RWPE1 (cell line): ENCODE measurements at regions not wholly inside any gene's neighbourhood (a gene's known extent, or its start where the extent isn't known, plus 50 kb on each side); places are given as distances from the start of the nearest gene placed in this dataset.

Experiments used
- CTCF ChIA-PET: fragments of 350-600 bp; sonication (Branson Sonifier 250); formaldehyde crosslinking; extraction: SDS; loops from one replicate; lab custom pipeline; 2021; lab: Yijun Ruan, JAX
- POLR2A ChIA-PET: fragments of 400-600 bp; formaldehyde crosslinking; extraction: SDS; loops from one replicate; lab custom pipeline; 2020; ENCODE audit warnings: antibody characterized with exemption; ENCODE audit not compliant: low non-redundant PET; lab: Yijun Ruan, JAX
- DNase-seq: peaks from one replicate; pipeline ENCODE4 v3.0.0; 2012; ENCODE audit warnings: low spot score
- H3K27ac ChIP-seq: fragments of 450-650 bp; 2 replicates; pipeline ENCODE4 v1.5.1; 2017
- TF ChIP-seq, protein P1 (sequence below): fragments of 450-650 bp; conservative IDR thresholded peaks from 2 replicates; pipeline ENCODE4 v1.5.1; 2017; ENCODE audit warnings: low read depth, mild to moderate bottlenecking

- DNase-seq, result no peak
- no peak overlapping the region for H3K27ac ChIP-seq
- POLR2A ChIA-PET, result no interaction called here
- CTCF ChIA-PET, result interaction anchor here (0.5 kb wide), 1 partner anchor 1839 kb away, joined by 6 read pairs; no protein-coding TSS in a partner anchor
- TF ChIP-seq, protein P1, sequence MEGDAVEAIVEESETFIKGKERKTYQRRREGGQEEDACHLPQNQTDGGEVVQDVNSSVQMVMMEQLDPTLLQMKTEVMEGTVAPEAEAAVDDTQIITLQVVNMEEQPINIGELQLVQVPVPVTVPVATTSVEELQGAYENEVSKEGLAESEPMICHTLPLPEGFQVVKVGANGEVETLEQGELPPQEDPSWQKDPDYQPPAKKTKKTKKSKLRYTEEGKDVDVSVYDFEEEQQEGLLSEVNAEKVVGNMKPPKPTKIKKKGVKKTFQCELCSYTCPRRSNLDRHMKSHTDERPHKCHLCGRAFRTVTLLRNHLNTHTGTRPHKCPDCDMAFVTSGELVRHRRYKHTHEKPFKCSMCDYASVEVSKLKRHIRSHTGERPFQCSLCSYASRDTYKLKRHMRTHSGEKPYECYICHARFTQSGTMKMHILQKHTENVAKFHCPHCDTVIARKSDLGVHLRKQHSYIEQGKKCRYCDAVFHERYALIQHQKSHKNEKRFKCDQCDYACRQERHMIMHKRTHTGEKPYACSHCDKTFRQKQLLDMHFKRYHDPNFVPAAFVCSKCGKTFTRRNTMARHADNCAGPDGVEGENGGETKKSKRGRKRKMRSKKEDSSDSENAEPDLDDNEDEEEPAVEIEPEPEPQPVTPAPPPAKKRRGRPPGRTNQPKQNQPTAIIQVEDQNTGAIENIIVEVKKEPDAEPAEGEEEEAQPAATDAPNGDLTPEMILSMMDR, result no peak
Observed at GRCh38 chr12:3416670-3417069, 74.3 kb upstream of the PRMT8 start.

DNA sequence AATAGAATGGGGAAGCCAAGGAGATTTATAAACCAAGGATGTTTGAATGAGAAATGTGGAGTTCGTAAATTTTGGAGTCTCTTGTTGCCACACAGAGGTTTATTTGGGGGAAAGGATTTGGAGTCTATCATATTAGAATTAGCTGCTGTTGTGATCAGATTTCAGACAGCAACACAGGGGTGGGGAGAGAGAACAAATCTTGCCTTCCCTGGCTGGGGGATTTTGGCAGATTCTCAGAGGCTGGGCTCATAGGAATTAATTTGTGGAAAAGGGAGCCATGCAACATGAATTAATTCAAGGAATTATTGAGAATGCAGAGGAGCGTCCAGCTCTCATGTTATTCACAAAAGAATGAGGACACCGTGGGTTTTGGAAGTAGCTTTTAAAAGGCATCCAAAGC is 73.9 kb upstream of the PRMT8 start:
- POLR2A ChIA-PET, result no interaction called here
- TF ChIP-seq, protein P1, result no peak

DNA sequence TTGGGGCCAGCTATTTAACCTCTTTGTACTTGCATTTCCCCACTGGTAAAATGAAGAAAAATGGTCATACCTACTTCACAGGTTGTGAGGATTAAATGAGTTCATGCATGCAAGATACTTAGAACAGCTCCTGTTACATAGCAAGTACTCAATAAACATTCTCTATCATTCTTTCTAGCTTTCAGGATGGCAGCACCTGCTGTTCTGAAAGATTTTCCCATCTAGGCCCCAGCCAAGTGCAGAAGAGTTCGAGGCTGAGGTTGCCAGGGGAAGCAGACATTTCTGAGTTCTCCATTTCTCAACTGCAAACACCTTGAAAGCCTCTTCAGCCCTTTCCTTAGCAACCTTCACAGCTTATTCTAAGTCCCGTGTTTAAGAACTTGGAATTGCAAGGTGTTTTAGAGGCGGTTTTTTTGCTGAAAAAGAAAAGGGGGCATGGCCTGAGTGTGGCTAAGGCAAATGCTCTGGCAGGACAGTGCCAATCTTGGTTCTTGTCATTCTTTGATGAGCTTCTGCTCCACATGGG is 73.0 kb upstream of the PRMT8 start:
- ChIA-PET CTCF (no interaction called here), POLR2A (no interaction called here)
- DNase-seq, result no peak
- TF ChIP-seq, protein P1, result no peak
- H3K27ac ChIP-seq, result no peak overlapping the region

More for the DNA sequence above, 73.9 kb upstream of the PRMT8 start:
- DNase-seq, result no peak
- H3K27ac ChIP-seq, result no peak overlapping the region
- CTCF ChIA-PET, result no interaction called here

GRCh38 chr12:3418609-3419390 is 72.2 kb upstream of the PRMT8 start:
- POLR2A ChIA-PET, result no interaction called here
- DNase-seq, result no peak
- H3K27ac ChIP-seq, result no peak overlapping the region
- CTCF ChIA-PET, result no interaction called here
- TF ChIP-seq, protein P1, result no peak

- CTCF ChIA-PET, result no interaction called here
- no peak for DNase-seq
- TF ChIP-seq, protein P1, result no peak
- no peak overlapping the region for H3K27ac ChIP-seq
- POLR2A ChIA-PET, result no interaction called here
Observed at GRCh38 chr12:3419558-3419957, 71.4 kb upstream of the PRMT8 start.

GRCh38 chr12:3420693-3421092 is 70.3 kb upstream of the PRMT8 start:
- ChIA-PET CTCF (interaction anchor here (0.9 kb wide), 1 partner anchor 11 kb away, joined by 3 read pairs; no protein-coding TSS in a partner anchor), POLR2A (no interaction called here)
- H3K27ac ChIP-seq, result no peak overlapping the region
- DNase-seq, result no peak
- TF ChIP-seq, protein P1, result no peak
